ENCODE measurements at regions not wholly inside any gene's neighbourhood (a gene's known extent, or its start where the extent isn't known, plus 50 kb on each side); places are given as distances from the start of the nearest gene placed in this dataset.

GRCh38 chr4:170591076-170591475, 501.3 kb upstream of the AADAT start:
- TF ChIP-seq SIN3A (conservative IDR thresholded peaks at IDR 0.05 in 1 of 2, IDR thresholded peaks at IDR 0.05 in 1 of 2; ENCODE audit: low read depth in 1 of 2, low read length in 2 of 2), result no peak
- no peak for TF ChIP-seq CHD7 (IDR thresholded peaks at IDR 0.05; ENCODE audit: insufficient replicate concordance, low read length)
- no peak for TF ChIP-seq EZH2 (IDR thresholded peaks at IDR 0.05; ENCODE audit: low read depth, low read length, severe bottlenecking)
- TF ChIP-seq JUN (IDR thresholded peaks at IDR 0.05; ENCODE audit: low read depth, low read length), result no peak
- TF ChIP-seq, protein P1, sequence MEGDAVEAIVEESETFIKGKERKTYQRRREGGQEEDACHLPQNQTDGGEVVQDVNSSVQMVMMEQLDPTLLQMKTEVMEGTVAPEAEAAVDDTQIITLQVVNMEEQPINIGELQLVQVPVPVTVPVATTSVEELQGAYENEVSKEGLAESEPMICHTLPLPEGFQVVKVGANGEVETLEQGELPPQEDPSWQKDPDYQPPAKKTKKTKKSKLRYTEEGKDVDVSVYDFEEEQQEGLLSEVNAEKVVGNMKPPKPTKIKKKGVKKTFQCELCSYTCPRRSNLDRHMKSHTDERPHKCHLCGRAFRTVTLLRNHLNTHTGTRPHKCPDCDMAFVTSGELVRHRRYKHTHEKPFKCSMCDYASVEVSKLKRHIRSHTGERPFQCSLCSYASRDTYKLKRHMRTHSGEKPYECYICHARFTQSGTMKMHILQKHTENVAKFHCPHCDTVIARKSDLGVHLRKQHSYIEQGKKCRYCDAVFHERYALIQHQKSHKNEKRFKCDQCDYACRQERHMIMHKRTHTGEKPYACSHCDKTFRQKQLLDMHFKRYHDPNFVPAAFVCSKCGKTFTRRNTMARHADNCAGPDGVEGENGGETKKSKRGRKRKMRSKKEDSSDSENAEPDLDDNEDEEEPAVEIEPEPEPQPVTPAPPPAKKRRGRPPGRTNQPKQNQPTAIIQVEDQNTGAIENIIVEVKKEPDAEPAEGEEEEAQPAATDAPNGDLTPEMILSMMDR (IDR thresholded peaks at IDR 0.05; ENCODE audit: control extremely low read depth in 1 of 3, insufficient read depth in 1 of 3, low read depth in 1 of 3, low read length in 3 of 3), result no peak
